SK-N-SH (cell line): ENCODE measurements at regions not wholly inside any gene's neighbourhood (a gene's known extent, or its start where the extent isn't known, plus 50 kb on each side); places are given as distances from the start of the nearest gene placed in this dataset.

ENCODE experiments used
- CTCF ChIA-PET: fragments of 300-600, 350-600 bp; formaldehyde crosslinking; extraction: SDS; loops from one replicate; lab custom pipeline; 2021; lab: Yijun Ruan, JAX
- POLR2A ChIA-PET: fragments of 350-600 bp; sonication (Branson Sonifier 250); formaldehyde crosslinking; extraction: SDS; loops from one replicate; lab custom pipeline; 2020; ENCODE audit warnings: antibody characterized with exemption, inconsistent platforms; lab: Yijun Ruan, JAX
- DNase-seq: peaks from one replicate; pipeline ENCODE4 v3.0.0; 2012
- H2AFZ ChIP-seq: fragments of 200-600 bp; sonication (generic); 2 replicates; pipeline ENCODE4 v1.8.1; 2016; ENCODE audit warnings: antibody characterized with exemption, mild to moderate bottlenecking, low read depth
- H3F3A ChIP-seq: fragments of 200-600 bp; sonication (generic); replicated peaks from 2 replicates; pipeline ENCODE3; 2016; ENCODE audit warnings: antibody characterized with exemption, mild to moderate bottlenecking; ENCODE audit not compliant: insufficient read depth
- H3K27ac ChIP-seq, 2 experiments: fragments of 200-500 bp in 1 of 2; fragments of 200-600 bp in 1 of 2; sonication (Bioruptor generic) in 1 of 2; sonication (generic), shearing (Covaris generic) in 1 of 2; 2 replicates each; pipeline versions ENCODE4 v1.5.1 to v1.6.1; 2014 to 2016; ENCODE audit warnings: low read depth in 2 of 2, inconsistent platforms in 1 of 2, low read length in 1 of 2, mild to moderate bottlenecking in 1 of 2, mixed read lengths in 1 of 2
- H3K27me3 ChIP-seq: fragments of 200-600 bp; sonication (generic), shearing (Covaris generic); 2 replicates; pipeline ENCODE4 v1.6.1; 2016; ENCODE audit warnings: mixed run types; ENCODE audit not compliant: insufficient read depth
- H3K36me3 ChIP-seq, 2 experiments: fragments of 200-500 bp in 1 of 2; fragments of 200-600 bp in 1 of 2; sonication (Bioruptor generic) in 1 of 2; sonication (generic) in 1 of 2; replicated peaks in 1 of 2; 2 replicates each; pipeline versions ENCODE3 to v1.5.1; 2014 to 2016; ENCODE audit warnings: low read length in 1 of 2, mild to moderate bottlenecking in 1 of 2; ENCODE audit not compliant: insufficient read depth in 2 of 2, control insufficient read depth in 1 of 2
- H3K4me1 ChIP-seq, 2 experiments: fragments of 200-500 bp in 1 of 2; fragments of 200-600 bp in 1 of 2; sonication (Bioruptor generic) in 1 of 2; sonication (generic), shearing (Covaris generic) in 1 of 2; 2 replicates each; pipeline versions ENCODE4 v1.5.1 to v1.6.1; 2014 to 2016; ENCODE audit warnings: low read depth in 1 of 2, low read length in 1 of 2, mixed run types in 1 of 2; ENCODE audit not compliant: insufficient read depth in 2 of 2, control insufficient read depth in 1 of 2
- H3K4me2 ChIP-seq: fragments of 200-600 bp; sonication (generic), shearing (Covaris generic); 2 replicates; pipeline ENCODE4 v1.6.1; 2017; ENCODE audit warnings: mixed run types
- H3K4me3 ChIP-seq, 2 experiments: fragments of 200-500 bp in 1 of 2; fragments of 200-600 bp in 1 of 2; sonication (Bioruptor generic) in 1 of 2; sonication (generic), shearing (Covaris generic) in 1 of 2; 2 replicates each; pipeline versions ENCODE4 v1.5.1 to v1.8.1; 2014 to 2016; ENCODE audit warnings: low read depth in 2 of 2, inconsistent platforms in 1 of 2, low read length in 1 of 2, mild to moderate bottlenecking in 1 of 2, mixed read lengths in 1 of 2, moderate library complexity in 1 of 2
- H3K79me2 ChIP-seq: fragments of 200-600 bp; sonication (generic); 2 replicates; pipeline ENCODE4 v1.8.1; 2017; ENCODE audit warnings: mild to moderate bottlenecking; ENCODE audit not compliant: insufficient read depth
- H3K9ac ChIP-seq: fragments of 200-600 bp; sonication (generic); 2 replicates; pipeline ENCODE4 v1.6.1; 2017; ENCODE audit warnings: mixed run types
- H3K9me2 ChIP-seq: fragments of 200-600 bp; sonication (generic); 2 replicates; pipeline ENCODE4 v1.6.1; 2017; ENCODE audit warnings: mixed run types
- H3K9me3 ChIP-seq: fragments of 200-600 bp; sonication (generic); 2 replicates; pipeline ENCODE4 v1.6.1; 2017; ENCODE audit warnings: mixed run types, mild to moderate bottlenecking, moderate library complexity
- H4K20me1 ChIP-seq: fragments of 200-600 bp; sonication (generic); 2 replicates; pipeline ENCODE4 v1.6.1; 2017; ENCODE audit warnings: mild to moderate bottlenecking, mixed run types; ENCODE audit not compliant: insufficient read depth
- ELF1 ChIP-seq: IDR thresholded peaks from 2 replicates; pipeline ENCODE4 v1.4.0; 2012
- EP300 ChIP-seq, 2 experiments: IDR thresholded peaks; 2 replicates each; pipeline versions ENCODE4 v1.4.0 to v1.6.1; 2012; ENCODE audit warnings: borderline replicate concordance in 1 of 2, low read depth in 1 of 2, low read length in 1 of 2
- EZH2phosphoT487 ChIP-seq: fragments of 200-600 bp; sonication (generic); IDR thresholded peaks from 2 replicates; pipeline ENCODE4 v1.6.1; 2017; ENCODE audit warnings: low read depth, mixed run types, mild to moderate bottlenecking, antibody characterized with exemption, moderate library complexity, borderline replicate concordance
- MEF2A ChIP-seq: IDR thresholded peaks from 2 replicates; pipeline ENCODE4 v1.4.0; 2012; ENCODE audit warnings: low read depth, borderline replicate concordance
- NFIC ChIP-seq: IDR thresholded peaks from 2 replicates; pipeline ENCODE4 v1.4.0; 2012; ENCODE audit warnings: borderline replicate concordance
- NRF1 ChIP-seq: IDR thresholded peaks from 2 replicates; pipeline ENCODE4 v1.6.1; 2012; ENCODE audit warnings: low read depth, mild to moderate bottlenecking, low read length
- POLR2AphosphoS5 ChIP-seq: IDR thresholded peaks from 2 replicates; pipeline ENCODE4 v1.6.1; 2012; ENCODE audit warnings: low read depth, low read length
- RXRA ChIP-seq: IDR thresholded peaks from 2 replicates; pipeline ENCODE4 v1.4.0; 2012; ENCODE audit warnings: low read depth, mild to moderate bottlenecking, borderline replicate concordance
- SMC3 ChIP-seq: IDR thresholded peaks from 2 replicates; pipeline ENCODE4 v1.6.1; 2012; ENCODE audit warnings: low read depth, low read length, improper control_type of control experiment
- USF2 ChIP-seq: fragments of 150-350 bp; IDR thresholded peaks from 2 replicates; pipeline ENCODE4 v1.6.1; 2017; ENCODE audit warnings: antibody characterized with exemption, low read length, low read depth, borderline replicate concordance
- YY1 ChIP-seq: IDR thresholded peaks from 2 replicates; pipeline ENCODE4 v1.4.0; 2012; ENCODE audit warnings: low read depth, mild to moderate bottlenecking
- WGBS: methylation state at CpG from one replicate; pipeline ENCODE4 v1.1.6; 2017; ENCODE audit warnings: low lambda C conversion rate; 5-methylcytosine and 5-hydroxymethylcytosine counted together
- TF ChIP-seq, protein P1 (sequence below): fragments of 200-600 bp; sonication (generic); IDR thresholded peaks from 2 replicates; pipeline ENCODE4 v1.6.1; 2017; ENCODE audit warnings: antibody characterized with exemption, mild to moderate bottlenecking, moderate library complexity

GRCh38 chr17:5962371-5962770 lies 107.8 kb upstream of the WSCD1 start:
- Histone ChIP-seq H3K36me3 (no peaks in the 10 kb centered on the region), H4K20me1 (no peaks in the 10 kb centered on the region), H3K27me3 (no peaks in the 10 kb centered on the region; the same call in 1 of the 2 replicates), H3K9me3 (no peaks in the 10 kb centered on the region; the same call in 1 of the 2 replicates), H3K4me2 (no peak overlapping the region), H3K4me3 (no peak overlapping the region), H3F3A (no peaks in the 10 kb centered on the region), H3K79me2 (no peaks in the 10 kb centered on the region), H3K27ac (no peak overlapping the region), H3K4me1 (no peaks in the 10 kb centered on the region), H3K9ac (no peak overlapping the region), H2AFZ (no peak overlapping the region), H3K9me2 (no peaks in the 10 kb centered on the region)
- TF ChIP-seq EZH2phosphoT487 (no peak), YY1 (no peak), RXRA (no peak), ELF1 (no peak)
- POLR2A ChIA-PET: no interaction called here
- no peak for DNase-seq
- CTCF ChIA-PET: no interaction called here
- WGBS: 3% methylated on average over 4 of the region's 4 CpGs

DNA sequence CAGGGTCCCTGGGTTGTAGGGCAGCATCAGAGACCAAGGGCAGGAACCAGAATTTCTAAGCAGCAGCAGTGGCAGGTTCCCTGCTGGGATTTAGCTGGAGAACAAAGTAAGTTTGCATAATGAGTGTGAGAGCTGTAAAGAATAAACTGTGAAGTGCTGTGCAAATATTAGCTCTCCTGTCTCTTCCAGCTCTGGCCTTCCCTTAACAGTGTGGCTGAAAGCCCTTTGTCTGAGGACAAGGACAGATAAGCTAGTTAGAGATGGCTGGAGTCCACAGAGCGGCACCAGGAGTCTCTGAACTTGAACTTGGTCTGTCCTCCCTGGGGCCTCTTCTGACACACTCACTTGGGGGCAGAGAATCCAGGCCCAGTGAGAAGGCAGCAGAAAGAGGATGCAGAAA lies 98.2 kb upstream of the WSCD1 start:
- H3K4me2 ChIP-seq: no peak overlapping the region
- H3K79me2 ChIP-seq: no peaks in the 10 kb centered on the region
- WGBS: 0% methylated on average over 1 of the region's 1 CpG
- H3K27ac ChIP-seq: no peak overlapping the region
- no peak overlapping the region for H3K4me3 ChIP-seq
- H3K36me3 ChIP-seq: no peaks in the 10 kb centered on the region
- H3K9ac ChIP-seq: no peak overlapping the region
- no peaks in the 10 kb centered on the region for H3K9me2 ChIP-seq
- no peak for DNase-seq
- no peaks in the 10 kb centered on the region; the same call in 1 of the 2 replicates for H3K9me3 ChIP-seq
- no peaks in the 10 kb centered on the region for H3F3A ChIP-seq
- no peaks in the 10 kb centered on the region for H4K20me1 ChIP-seq
- TF ChIP-seq NFIC: no peak
- no peak for TF ChIP-seq USF2
- no peak for TF ChIP-seq MEF2A
- TF ChIP-seq, protein P1, sequence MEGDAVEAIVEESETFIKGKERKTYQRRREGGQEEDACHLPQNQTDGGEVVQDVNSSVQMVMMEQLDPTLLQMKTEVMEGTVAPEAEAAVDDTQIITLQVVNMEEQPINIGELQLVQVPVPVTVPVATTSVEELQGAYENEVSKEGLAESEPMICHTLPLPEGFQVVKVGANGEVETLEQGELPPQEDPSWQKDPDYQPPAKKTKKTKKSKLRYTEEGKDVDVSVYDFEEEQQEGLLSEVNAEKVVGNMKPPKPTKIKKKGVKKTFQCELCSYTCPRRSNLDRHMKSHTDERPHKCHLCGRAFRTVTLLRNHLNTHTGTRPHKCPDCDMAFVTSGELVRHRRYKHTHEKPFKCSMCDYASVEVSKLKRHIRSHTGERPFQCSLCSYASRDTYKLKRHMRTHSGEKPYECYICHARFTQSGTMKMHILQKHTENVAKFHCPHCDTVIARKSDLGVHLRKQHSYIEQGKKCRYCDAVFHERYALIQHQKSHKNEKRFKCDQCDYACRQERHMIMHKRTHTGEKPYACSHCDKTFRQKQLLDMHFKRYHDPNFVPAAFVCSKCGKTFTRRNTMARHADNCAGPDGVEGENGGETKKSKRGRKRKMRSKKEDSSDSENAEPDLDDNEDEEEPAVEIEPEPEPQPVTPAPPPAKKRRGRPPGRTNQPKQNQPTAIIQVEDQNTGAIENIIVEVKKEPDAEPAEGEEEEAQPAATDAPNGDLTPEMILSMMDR: no peak
- no peak for TF ChIP-seq SMC3
- no peak for TF ChIP-seq YY1
- no peak for TF ChIP-seq ELF1
- no peak for TF ChIP-seq NRF1
- TF ChIP-seq EP300 (IDR thresholded peaks at IDR 0.05; ENCODE audit: borderline replicate concordance in 1 of 2, low read depth in 1 of 2, low read length in 1 of 2): no peak
- no peak for TF ChIP-seq POLR2AphosphoS5
- no peak overlapping the region for H2AFZ ChIP-seq
- ChIA-PET POLR2A (no interaction called here), CTCF (no interaction called here)
- H3K4me1 ChIP-seq: no peaks in the 10 kb centered on the region
- no peaks in the 10 kb centered on the region for H3K27me3 ChIP-seq
